Stimulated activated CD4-positive, alpha-beta T cell treated with anti-CD3 and anti-CD28 coated beads, Interleukin-2, amount 100 ng/mL, for 4 hours (primary cell): ENCODE measurements at regions not wholly inside any gene's neighbourhood (a gene's known extent, or its start where the extent isn't known, plus 50 kb on each side); places are given as distances from the start of the nearest gene placed in this dataset.

Experiments used
- DNase-seq: peaks from one replicate; pipeline ENCODE4 v3.0.0-alpha.2; 2020; ENCODE audit warnings: low read depth

GRCh38 chr1:208516780-208517179, 272.6 kb upstream of the PLXNA2 start:
- DNase-seq = no peak

- no peak for DNase-seq
Observed at GRCh38 chr1:208520438-208521099, 276.4 kb upstream of the PLXNA2 start.

GRCh38 chr1:208521534-208521933, 277.4 kb upstream of the PLXNA2 start:
- no peak for DNase-seq

- no peak for DNase-seq
Observed at GRCh38 chr1:208523007-208523406, 278.8 kb upstream of the PLXNA2 start.

- DNase-seq = no peak
Observed at GRCh38 chr1:208524376-208524775, 280.2 kb upstream of the PLXNA2 start.

GRCh38 chr1:208524925-208525324, 280.7 kb upstream of the PLXNA2 start:
- no peak for DNase-seq

- no peak for DNase-seq
Observed at GRCh38 chr1:208525417-208525816, 281.2 kb upstream of the PLXNA2 start.

- DNase-seq = no peak
Observed at GRCh38 chr1:208526613-208527125, 282.5 kb upstream of the PLXNA2 start.

GRCh38 chr1:208527156-208527555, 283.0 kb upstream of the PLXNA2 start:
- DNase-seq = no peak

- no peak for DNase-seq
Observed at GRCh38 chr1:208528578-208529240, 284.5 kb upstream of the PLXNA2 start.

GRCh38 chr1:208531003-208531750, 287.0 kb upstream of the PLXNA2 start:
- no peak for DNase-seq

- DNase-seq = no peak
Observed at GRCh38 chr1:208533746-208534598, 289.8 kb upstream of the PLXNA2 start.

- no peak for DNase-seq
Observed at GRCh38 chr1:208534599-208534897, 290.4 kb upstream of the PLXNA2 start.

- DNase-seq = no peak
Observed at GRCh38 chr1:208534979-208535378, 290.8 kb upstream of the PLXNA2 start.

- DNase-seq = no peak
Observed at GRCh38 chr1:208535511-208535910, 291.3 kb upstream of the PLXNA2 start.

GRCh38 chr1:208536212-208536611, 292.0 kb upstream of the PLXNA2 start:
- DNase-seq = no peak

- DNase-seq = no peak
Observed at GRCh38 chr1:208537198-208537597, 293.0 kb upstream of the PLXNA2 start.

- DNase-seq = no peak
Observed at GRCh38 chr1:208538078-208538477, 293.9 kb upstream of the PLXNA2 start.

GRCh38 chr1:208538587-208538986, 294.4 kb upstream of the PLXNA2 start:
- DNase-seq = no peak

- no peak for DNase-seq
Observed at GRCh38 chr1:208540724-208541123, 296.5 kb upstream of the PLXNA2 start.

- DNase-seq = no peak
Observed at GRCh38 chr1:208541225-208541855, 297.2 kb upstream of the PLXNA2 start.

- DNase-seq = no peak
Observed at GRCh38 chr1:208542309-208542708, 298.1 kb upstream of the PLXNA2 start.
